Endothelial cell (in vitro differentiated cells): ENCODE measurements at regions not wholly inside any gene's neighbourhood (a gene's known extent, or its start where the extent isn't known, plus 50 kb on each side); places are given as distances from the start of the nearest gene placed in this dataset.

Experiments
- DNase-seq: peaks from one replicate; pipeline ENCODE4 v3.0.0; 2021; ENCODE audit warnings: low spot score
- H3K27ac Mint-ChIP-seq: one replicate; pipeline ENCODE4 v1.8.0; 2021; ENCODE audit warnings: mixed read lengths, inconsistent platforms; ENCODE audit not compliant: unreplicated experiment
- H3K27me3 Mint-ChIP-seq: one replicate; pipeline ENCODE4 v1.8.0; 2021; ENCODE audit warnings: mild to moderate bottlenecking, moderate library complexity, mixed read lengths, inconsistent platforms; ENCODE audit not compliant: unreplicated experiment
- H3K36me3 Mint-ChIP-seq: one replicate; pipeline ENCODE4 v1.8.0; 2021; ENCODE audit warnings: mild to moderate bottlenecking, low read depth, mixed read lengths, inconsistent platforms; ENCODE audit not compliant: unreplicated experiment
- H3K4me1 Mint-ChIP-seq: one replicate; pipeline ENCODE4 v1.8.0; 2021; ENCODE audit warnings: mild to moderate bottlenecking, mixed read lengths, inconsistent platforms; ENCODE audit not compliant: unreplicated experiment
- H3K4me3 Mint-ChIP-seq: one replicate; pipeline ENCODE4 v1.8.0; 2021; ENCODE audit warnings: mild to moderate bottlenecking, mixed read lengths, inconsistent platforms; ENCODE audit not compliant: unreplicated experiment
- H3K9me3 Mint-ChIP-seq: one replicate; pipeline ENCODE4 v1.8.0; 2021; ENCODE audit warnings: mixed read lengths, inconsistent platforms; ENCODE audit not compliant: unreplicated experiment
- CTCF ChIP-seq: fragments of 200-600 bp; sonication (generic); IDR thresholded peaks from one replicate; pipeline ENCODE4 v1.5.0; 2021; ENCODE audit warnings: antibody characterized with exemption; ENCODE audit not compliant: unreplicated experiment

DNA sequence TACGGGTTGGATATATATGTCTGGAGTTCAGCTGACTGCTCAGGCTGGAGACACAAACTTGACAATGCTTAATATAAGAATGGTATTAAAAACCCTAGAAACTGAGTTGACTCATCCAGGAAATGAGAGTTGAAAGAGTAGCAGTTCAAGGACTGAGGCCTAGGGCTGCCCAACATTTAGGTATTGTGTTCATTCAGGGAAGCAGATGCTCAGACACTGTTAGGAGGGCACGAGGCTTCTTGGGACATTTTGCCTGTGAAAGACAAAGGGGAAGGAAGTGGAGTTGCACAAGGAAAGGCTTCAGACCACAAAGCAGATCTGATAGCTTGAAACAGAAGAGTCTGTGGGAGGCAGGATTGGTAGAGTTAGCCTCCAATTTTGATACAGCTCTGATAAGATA, 52.0 kb upstream of the HS3ST1 start:
- Mint-ChIP-seq H3K27me3 (no peaks in the 10 kb centered on the region), H3K27ac (no peak overlapping the region), H3K4me1 (peaks cover 10% of the 10 kb centered on the region), H3K9me3 (no peaks in the 10 kb centered on the region), H3K36me3 (no peaks in the 10 kb centered on the region), H3K4me3 (no peak overlapping the region)
- TF ChIP-seq CTCF = no peak
- no peak for DNase-seq
